Activated T-cell treated with anti-CD3 and anti-CD28 coated beads for 1 hour (primary cell): ENCODE measurements at regions not wholly inside any gene's neighbourhood (a gene's known extent, or its start where the extent isn't known, plus 50 kb on each side); places are given as distances from the start of the nearest gene placed in this dataset.

Experiments used
- DNase-seq: peaks from one replicate; pipeline ENCODE4 v3.0.0-alpha.2; 2020; ENCODE audit warnings: low read depth

GRCh38 chr15:85941186-85941855 is 138.3 kb upstream of the AGBL1 start:
- no peak for DNase-seq

- DNase-seq, result no peak
Measured at GRCh38 chr15:85942632-85943031, 137.0 kb upstream of the AGBL1 start.

GRCh38 chr15:85943151-85943550 is 136.5 kb upstream of the AGBL1 start:
- DNase-seq, result no peak

GRCh38 chr15:85943791-85944190 is 135.9 kb upstream of the AGBL1 start:
- DNase-seq, result no peak

- DNase-seq, result no peak
Measured at GRCh38 chr15:85947021-85947420, 132.7 kb upstream of the AGBL1 start.

GRCh38 chr15:85947936-85948335 is 131.7 kb upstream of the AGBL1 start:
- no peak for DNase-seq

GRCh38 chr15:85950101-85950500 is 129.6 kb upstream of the AGBL1 start:
- DNase-seq, result no peak

- DNase-seq, result no peak
Measured at GRCh38 chr15:85954586-85954985, 125.1 kb upstream of the AGBL1 start.

- DNase-seq, result no peak
Measured at GRCh38 chr15:85955501-85956391, 123.9 kb upstream of the AGBL1 start.

GRCh38 chr15:85956532-85957275 is 123.0 kb upstream of the AGBL1 start:
- no peak for DNase-seq

GRCh38 chr15:85959611-85960010 is 120.1 kb upstream of the AGBL1 start:
- DNase-seq, result no peak

- no peak for DNase-seq
Measured at GRCh38 chr15:85960381-85960780, 119.3 kb upstream of the AGBL1 start.

GRCh38 chr15:85961821-85962220 is 117.8 kb upstream of the AGBL1 start:
- no peak for DNase-seq

GRCh38 chr15:85963262-85963760 is 116.4 kb upstream of the AGBL1 start:
- DNase-seq, result no peak

GRCh38 chr15:85964471-85964870 is 115.2 kb upstream of the AGBL1 start:
- no peak for DNase-seq

GRCh38 chr15:85967553-85967952 is 112.1 kb upstream of the AGBL1 start:
- DNase-seq, result no peak

- no peak for DNase-seq
Measured at GRCh38 chr15:85972805-85973540, 106.7 kb upstream of the AGBL1 start.

GRCh38 chr15:85973584-85974347 is 105.9 kb upstream of the AGBL1 start:
- DNase-seq, result no peak

GRCh38 chr15:85974348-85974705 is 105.3 kb upstream of the AGBL1 start:
- DNase-seq, result no peak

GRCh38 chr15:85974742-85975141 is 104.9 kb upstream of the AGBL1 start:
- DNase-seq, result no peak

GRCh38 chr15:85976102-85976501 is 103.6 kb upstream of the AGBL1 start:
- DNase-seq, result no peak
